Mesothelial cell of epicardium (in vitro differentiated cells): ENCODE measurements at regions not wholly inside any gene's neighbourhood (a gene's known extent, or its start where the extent isn't known, plus 50 kb on each side); places are given as distances from the start of the nearest gene placed in this dataset.

Experiments used
- DNase-seq, 2 experiments: peaks; one replicate each; pipeline ENCODE4 v3.0.0; 2021; ENCODE audit warnings: low spot score in 2 of 2; ENCODE audit not compliant: unreplicated experiment in 2 of 2
- H3K27ac Mint-ChIP-seq: 2 replicates; pipeline ENCODE4 v1.8.0; 2021; ENCODE audit warnings: mixed read lengths
- H3K27me3 Mint-ChIP-seq: 2 replicates; pipeline ENCODE4 v1.8.0; 2021; ENCODE audit warnings: low read depth, mixed read lengths
- H3K36me3 Mint-ChIP-seq: 2 replicates; pipeline ENCODE4 v1.8.0; 2021; ENCODE audit warnings: mixed read lengths
- H3K4me1 Mint-ChIP-seq: 2 replicates; pipeline ENCODE4 v1.8.0; 2021; ENCODE audit warnings: mixed read lengths
- H3K4me3 Mint-ChIP-seq: 2 replicates; pipeline ENCODE4 v1.8.0; 2021; ENCODE audit warnings: mild to moderate bottlenecking, moderate library complexity, mixed read lengths
- H3K9me3 Mint-ChIP-seq: 2 replicates; pipeline ENCODE4 v1.8.0; 2021; ENCODE audit warnings: mixed read lengths
- TF ChIP-seq, protein P1 (sequence below): fragments of 200-600 bp; sonication (generic); IDR thresholded peaks from one replicate; pipeline ENCODE4 v1.5.0; 2021; ENCODE audit warnings: antibody characterized with exemption; ENCODE audit not compliant: unreplicated experiment

DNA sequence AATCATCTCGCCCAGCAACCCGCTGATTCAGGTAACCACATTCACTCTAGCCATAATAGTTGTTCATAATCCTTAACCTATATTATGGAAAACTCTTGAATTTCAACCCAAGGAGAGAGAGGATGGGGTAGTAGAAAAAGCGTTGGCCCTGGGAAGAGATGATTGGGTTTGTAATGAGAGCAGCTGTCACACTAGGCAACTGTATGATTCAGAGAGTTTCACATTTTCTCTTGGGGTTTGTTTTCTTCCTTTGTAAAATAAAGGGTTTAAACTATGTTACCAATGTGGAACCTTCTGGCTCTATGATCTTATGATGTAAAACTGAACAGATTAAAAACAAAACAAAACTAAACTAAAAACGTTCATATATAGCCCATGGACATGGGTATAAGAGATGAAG lies 705.2 kb upstream of the IGFBP3 start:
- no peak overlapping the region for H3K27ac Mint-ChIP-seq
- no peak overlapping the region for H3K4me3 Mint-ChIP-seq
- TF ChIP-seq, protein P1, sequence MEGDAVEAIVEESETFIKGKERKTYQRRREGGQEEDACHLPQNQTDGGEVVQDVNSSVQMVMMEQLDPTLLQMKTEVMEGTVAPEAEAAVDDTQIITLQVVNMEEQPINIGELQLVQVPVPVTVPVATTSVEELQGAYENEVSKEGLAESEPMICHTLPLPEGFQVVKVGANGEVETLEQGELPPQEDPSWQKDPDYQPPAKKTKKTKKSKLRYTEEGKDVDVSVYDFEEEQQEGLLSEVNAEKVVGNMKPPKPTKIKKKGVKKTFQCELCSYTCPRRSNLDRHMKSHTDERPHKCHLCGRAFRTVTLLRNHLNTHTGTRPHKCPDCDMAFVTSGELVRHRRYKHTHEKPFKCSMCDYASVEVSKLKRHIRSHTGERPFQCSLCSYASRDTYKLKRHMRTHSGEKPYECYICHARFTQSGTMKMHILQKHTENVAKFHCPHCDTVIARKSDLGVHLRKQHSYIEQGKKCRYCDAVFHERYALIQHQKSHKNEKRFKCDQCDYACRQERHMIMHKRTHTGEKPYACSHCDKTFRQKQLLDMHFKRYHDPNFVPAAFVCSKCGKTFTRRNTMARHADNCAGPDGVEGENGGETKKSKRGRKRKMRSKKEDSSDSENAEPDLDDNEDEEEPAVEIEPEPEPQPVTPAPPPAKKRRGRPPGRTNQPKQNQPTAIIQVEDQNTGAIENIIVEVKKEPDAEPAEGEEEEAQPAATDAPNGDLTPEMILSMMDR: no peak
- peaks cover 29% of the 10 kb centered on the region for H3K4me1 Mint-ChIP-seq
- H3K36me3 Mint-ChIP-seq: no peaks in the 10 kb centered on the region
- no peak for DNase-seq
- H3K9me3 Mint-ChIP-seq: peaks cover 3% of the 10 kb centered on the region
- no peaks in the 10 kb centered on the region for H3K27me3 Mint-ChIP-seq

DNA sequence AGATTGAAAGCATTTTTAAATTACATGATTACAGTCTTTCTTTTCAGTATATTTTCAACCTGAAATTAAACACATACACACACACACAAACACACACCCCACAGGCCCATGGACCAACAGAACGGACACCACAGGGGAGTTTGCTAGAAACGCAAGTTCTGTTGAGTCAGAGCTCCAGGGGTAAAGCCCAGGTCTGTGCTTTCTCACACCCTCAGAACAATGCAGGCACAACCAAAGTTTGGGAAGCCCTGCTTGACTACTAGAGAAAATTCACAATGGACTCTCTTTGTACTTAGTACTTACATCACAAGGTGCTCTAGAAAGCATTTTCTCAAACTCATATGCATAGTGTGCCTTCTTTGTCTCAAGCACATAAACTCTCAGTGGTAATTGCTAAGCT lies 704.0 kb upstream of the IGFBP3 start:
- TF ChIP-seq, protein P1: no peak
- Mint-ChIP-seq H3K4me1 (peaks cover 28% of the 10 kb centered on the region), H3K4me3 (no peak overlapping the region), H3K9me3 (peaks cover 3% of the 10 kb centered on the region), H3K36me3 (no peaks in the 10 kb centered on the region), H3K27ac (no peak overlapping the region), H3K27me3 (no peaks in the 10 kb centered on the region)
- no peak for DNase-seq

DNA sequence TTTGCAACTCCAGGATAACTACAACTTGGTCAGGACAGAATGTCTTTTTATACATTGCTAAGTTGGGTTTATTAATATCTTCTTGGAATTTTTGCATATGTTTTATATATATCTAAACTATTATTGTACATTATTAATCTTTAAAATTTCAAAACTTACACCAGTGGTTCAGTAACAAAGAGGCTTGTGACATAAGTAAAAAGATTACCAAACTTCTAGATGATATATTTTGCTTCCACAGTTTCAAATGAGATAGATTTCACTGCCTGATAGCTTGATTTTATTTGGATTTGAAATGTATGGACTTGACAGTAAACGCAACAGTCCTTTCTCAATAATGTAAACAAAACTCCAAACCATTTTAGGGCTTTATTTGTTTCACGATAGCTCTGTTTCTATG lies 701.2 kb upstream of the IGFBP3 start:
- no peaks in the 10 kb centered on the region for H3K36me3 Mint-ChIP-seq
- H3K27me3 Mint-ChIP-seq: no peaks in the 10 kb centered on the region
- peak overlapping the region; percentile 39 for H3K27ac Mint-ChIP-seq
- H3K9me3 Mint-ChIP-seq: peaks cover 3% of the 10 kb centered on the region
- TF ChIP-seq, protein P1: no peak
- DNase-seq: no peak
- H3K4me3 Mint-ChIP-seq: no peak overlapping the region
- peaks cover 26% of the 10 kb centered on the region for H3K4me1 Mint-ChIP-seq

DNA sequence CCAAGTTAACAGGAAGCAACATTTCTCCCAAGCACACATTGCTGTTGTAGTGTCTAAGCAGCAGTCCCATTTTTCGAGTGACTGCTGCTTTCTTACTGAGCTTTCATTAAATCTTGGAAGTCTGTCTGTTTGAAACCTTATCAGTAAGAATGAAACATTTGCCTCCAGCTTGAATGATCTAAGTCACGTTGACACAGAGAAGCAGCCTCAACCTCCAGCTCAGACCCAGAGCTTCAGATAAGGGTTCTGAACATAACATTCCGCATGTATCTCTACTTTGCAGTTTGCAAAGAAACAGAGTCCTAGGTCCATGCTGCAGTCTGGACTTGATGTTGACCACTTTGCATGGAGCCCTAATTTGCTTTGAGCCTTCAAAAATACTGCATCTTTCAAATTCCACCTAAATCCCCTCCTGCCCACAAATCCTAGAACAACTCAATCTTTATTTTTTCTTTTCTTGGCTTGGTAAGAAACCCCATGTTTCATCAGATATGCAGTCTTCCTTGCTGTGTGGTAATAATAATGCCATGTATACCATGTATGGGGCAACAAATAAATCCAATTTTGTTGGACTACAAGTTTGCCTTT lies 698.7 kb upstream of the IGFBP3 start:
- Mint-ChIP-seq H3K36me3 (no peaks in the 10 kb centered on the region), H3K4me3 (no peak overlapping the region), H3K4me1 (peaks cover 30% of the 10 kb centered on the region), H3K27me3 (no peaks in the 10 kb centered on the region), H3K27ac (peak overlapping the region; percentile 58), H3K9me3 (no peaks in the 10 kb centered on the region)
- no peak for DNase-seq
- TF ChIP-seq, protein P1: no peak

DNA sequence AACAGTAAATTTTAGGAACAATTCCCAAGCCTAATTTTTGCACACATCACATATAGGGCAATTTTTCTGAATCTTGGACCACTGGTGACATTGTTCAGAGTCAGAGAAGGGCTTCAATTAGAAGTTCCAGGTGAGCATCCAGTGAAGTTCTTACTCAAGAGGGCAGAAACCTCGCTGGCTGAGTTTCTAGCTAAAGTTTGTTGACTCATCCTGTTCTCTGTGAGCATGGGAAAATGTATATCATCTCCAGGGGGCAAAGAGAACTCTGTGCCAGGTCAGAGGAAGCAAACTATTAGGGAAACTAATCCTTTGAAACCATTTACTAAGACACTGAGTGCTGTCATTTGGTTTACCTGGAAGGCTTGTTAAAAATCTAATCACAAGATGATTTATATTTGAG lies 695.6 kb upstream of the IGFBP3 start:
- Mint-ChIP-seq H3K4me3 (no peak overlapping the region), H3K4me1 (peaks cover 49% of the 10 kb centered on the region), H3K36me3 (no peaks in the 10 kb centered on the region), H3K27ac (peak overlapping the region; percentile 28), H3K9me3 (peaks cover 5% of the 10 kb centered on the region), H3K27me3 (no peaks in the 10 kb centered on the region)
- TF ChIP-seq, protein P1: no peak
- DNase-seq: no peak

DNA sequence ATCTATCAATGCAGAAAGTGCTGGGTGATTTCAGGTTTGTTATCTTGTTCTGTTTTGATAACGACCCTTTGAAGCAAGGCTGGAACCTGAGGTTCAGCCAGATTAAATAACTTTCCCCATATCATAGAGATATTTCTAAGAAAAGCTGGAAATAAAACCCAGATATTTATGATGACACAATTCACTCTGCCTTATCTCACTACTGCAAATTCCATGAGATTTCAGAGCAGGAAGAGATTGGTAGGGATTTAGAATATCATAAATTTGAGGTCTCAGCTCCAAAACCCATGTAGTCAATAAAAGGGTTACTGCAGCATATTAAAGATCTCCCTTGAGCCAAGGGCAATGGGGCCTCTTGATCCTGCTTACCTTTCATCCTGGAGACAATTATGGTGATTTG lies 692.5 kb upstream of the IGFBP3 start:
- H3K27ac Mint-ChIP-seq: peak overlapping the region; percentile 85
- DNase-seq: no peak
- H3K36me3 Mint-ChIP-seq: no peaks in the 10 kb centered on the region
- H3K9me3 Mint-ChIP-seq: peaks cover 5% of the 10 kb centered on the region
- H3K4me3 Mint-ChIP-seq: no peak overlapping the region
- H3K4me1 Mint-ChIP-seq: peaks cover 54% of the 10 kb centered on the region
- TF ChIP-seq, protein P1: no peak
- no peaks in the 10 kb centered on the region for H3K27me3 Mint-ChIP-seq
